SK-N-SH (cell line): ENCODE measurements at regions not wholly inside any gene's neighbourhood (a gene's known extent, or its start where the extent isn't known, plus 50 kb on each side); places are given as distances from the start of the nearest gene placed in this dataset.

ENCODE experiments used
- CTCF ChIA-PET: fragments of 300-600, 350-600 bp; formaldehyde crosslinking; extraction: SDS; loops from one replicate; lab custom pipeline; 2021; lab: Yijun Ruan, JAX
- POLR2A ChIA-PET: fragments of 350-600 bp; sonication (Branson Sonifier 250); formaldehyde crosslinking; extraction: SDS; loops from one replicate; lab custom pipeline; 2020; ENCODE audit warnings: antibody characterized with exemption, inconsistent platforms; lab: Yijun Ruan, JAX
- DNase-seq: peaks from one replicate; pipeline ENCODE4 v3.0.0; 2012
- H2AFZ ChIP-seq: fragments of 200-600 bp; sonication (generic); 2 replicates; pipeline ENCODE4 v1.8.1; 2016; ENCODE audit warnings: antibody characterized with exemption, mild to moderate bottlenecking, low read depth
- H3F3A ChIP-seq: fragments of 200-600 bp; sonication (generic); replicated peaks from 2 replicates; pipeline ENCODE3; 2016; ENCODE audit warnings: antibody characterized with exemption, mild to moderate bottlenecking; ENCODE audit not compliant: insufficient read depth
- H3K27ac ChIP-seq, 2 experiments: fragments of 200-500 bp in 1 of 2; fragments of 200-600 bp in 1 of 2; sonication (Bioruptor generic) in 1 of 2; sonication (generic), shearing (Covaris generic) in 1 of 2; 2 replicates each; pipeline versions ENCODE4 v1.5.1 to v1.6.1; 2014 to 2016; ENCODE audit warnings: low read depth in 2 of 2, inconsistent platforms in 1 of 2, low read length in 1 of 2, mild to moderate bottlenecking in 1 of 2, mixed read lengths in 1 of 2
- H3K27me3 ChIP-seq: fragments of 200-600 bp; sonication (generic), shearing (Covaris generic); 2 replicates; pipeline ENCODE4 v1.6.1; 2016; ENCODE audit warnings: mixed run types; ENCODE audit not compliant: insufficient read depth
- H3K36me3 ChIP-seq, 2 experiments: fragments of 200-500 bp in 1 of 2; fragments of 200-600 bp in 1 of 2; sonication (Bioruptor generic) in 1 of 2; sonication (generic) in 1 of 2; replicated peaks in 1 of 2; 2 replicates each; pipeline versions ENCODE3 to v1.5.1; 2014 to 2016; ENCODE audit warnings: low read length in 1 of 2, mild to moderate bottlenecking in 1 of 2; ENCODE audit not compliant: insufficient read depth in 2 of 2, control insufficient read depth in 1 of 2
- H3K4me1 ChIP-seq, 2 experiments: fragments of 200-500 bp in 1 of 2; fragments of 200-600 bp in 1 of 2; sonication (Bioruptor generic) in 1 of 2; sonication (generic), shearing (Covaris generic) in 1 of 2; 2 replicates each; pipeline versions ENCODE4 v1.5.1 to v1.6.1; 2014 to 2016; ENCODE audit warnings: low read depth in 1 of 2, low read length in 1 of 2, mixed run types in 1 of 2; ENCODE audit not compliant: insufficient read depth in 2 of 2, control insufficient read depth in 1 of 2
- H3K4me2 ChIP-seq: fragments of 200-600 bp; sonication (generic), shearing (Covaris generic); 2 replicates; pipeline ENCODE4 v1.6.1; 2017; ENCODE audit warnings: mixed run types
- H3K4me3 ChIP-seq, 2 experiments: fragments of 200-500 bp in 1 of 2; fragments of 200-600 bp in 1 of 2; sonication (Bioruptor generic) in 1 of 2; sonication (generic), shearing (Covaris generic) in 1 of 2; 2 replicates each; pipeline versions ENCODE4 v1.5.1 to v1.8.1; 2014 to 2016; ENCODE audit warnings: low read depth in 2 of 2, inconsistent platforms in 1 of 2, low read length in 1 of 2, mild to moderate bottlenecking in 1 of 2, mixed read lengths in 1 of 2, moderate library complexity in 1 of 2
- H3K79me2 ChIP-seq: fragments of 200-600 bp; sonication (generic); 2 replicates; pipeline ENCODE4 v1.8.1; 2017; ENCODE audit warnings: mild to moderate bottlenecking; ENCODE audit not compliant: insufficient read depth
- H3K9ac ChIP-seq: fragments of 200-600 bp; sonication (generic); 2 replicates; pipeline ENCODE4 v1.6.1; 2017; ENCODE audit warnings: mixed run types
- H3K9me2 ChIP-seq: fragments of 200-600 bp; sonication (generic); 2 replicates; pipeline ENCODE4 v1.6.1; 2017; ENCODE audit warnings: mixed run types
- H3K9me3 ChIP-seq: fragments of 200-600 bp; sonication (generic); 2 replicates; pipeline ENCODE4 v1.6.1; 2017; ENCODE audit warnings: mixed run types, mild to moderate bottlenecking, moderate library complexity
- H4K20me1 ChIP-seq: fragments of 200-600 bp; sonication (generic); 2 replicates; pipeline ENCODE4 v1.6.1; 2017; ENCODE audit warnings: mild to moderate bottlenecking, mixed run types; ENCODE audit not compliant: insufficient read depth
- FOXM1 ChIP-seq: IDR thresholded peaks from 2 replicates; pipeline ENCODE4 v1.4.0; 2012; ENCODE audit warnings: low read depth, mild to moderate bottlenecking
- IRF3 ChIP-seq: fragments of 150-350 bp; IDR thresholded peaks from 2 replicates; pipeline ENCODE4 v1.6.1; 2016; ENCODE audit warnings: mild to moderate bottlenecking, low read depth, low read length
- MEF2A ChIP-seq: IDR thresholded peaks from 2 replicates; pipeline ENCODE4 v1.4.0; 2012; ENCODE audit warnings: low read depth, borderline replicate concordance
- MXI1 ChIP-seq: IDR thresholded peaks from 2 replicates; pipeline ENCODE4 v1.6.1; 2012; ENCODE audit warnings: mild to moderate bottlenecking, low read depth, low read length, improper control_type of control experiment
- POLR2AphosphoS5 ChIP-seq: IDR thresholded peaks from 2 replicates; pipeline ENCODE4 v1.6.1; 2012; ENCODE audit warnings: low read depth, low read length
- REST ChIP-seq: IDR thresholded peaks from 2 replicates; pipeline ENCODE4 v1.6.1; 2012; ENCODE audit warnings: mild to moderate bottlenecking, low read depth, low read length, moderate library complexity
- RFX5 ChIP-seq: IDR thresholded peaks from 2 replicates; pipeline ENCODE4 v1.6.1; 2012; ENCODE audit warnings: mild to moderate bottlenecking, improper control_type of control experiment, low read length
- RXRA ChIP-seq: IDR thresholded peaks from 2 replicates; pipeline ENCODE4 v1.4.0; 2012; ENCODE audit warnings: low read depth, mild to moderate bottlenecking, borderline replicate concordance
- SIN3A ChIP-seq: IDR thresholded peaks from 2 replicates; pipeline ENCODE4 v1.6.1; 2012; ENCODE audit warnings: low read depth, mild to moderate bottlenecking, low read length, moderate library complexity, borderline replicate concordance
- SMC3 ChIP-seq: IDR thresholded peaks from 2 replicates; pipeline ENCODE4 v1.6.1; 2012; ENCODE audit warnings: low read depth, low read length, improper control_type of control experiment
- TCF12 ChIP-seq: IDR thresholded peaks from 2 replicates; pipeline ENCODE4 v1.4.0; 2012
- TEAD4 ChIP-seq: IDR thresholded peaks from 2 replicates; pipeline ENCODE4 v1.4.0; 2012; ENCODE audit warnings: mild to moderate bottlenecking, borderline replicate concordance; ENCODE audit not compliant: insufficient read depth
- USF2 ChIP-seq: fragments of 150-350 bp; IDR thresholded peaks from 2 replicates; pipeline ENCODE4 v1.6.1; 2017; ENCODE audit warnings: antibody characterized with exemption, low read length, low read depth, borderline replicate concordance
- YY1 ChIP-seq: IDR thresholded peaks from 2 replicates; pipeline ENCODE4 v1.4.0; 2012; ENCODE audit warnings: low read depth, mild to moderate bottlenecking
- ZBTB33 ChIP-seq: IDR thresholded peaks from 2 replicates; pipeline ENCODE4 v1.4.0; 2012; ENCODE audit warnings: low read depth, borderline replicate concordance
- WGBS: methylation state at CpG from one replicate; pipeline ENCODE4 v1.1.6; 2017; ENCODE audit warnings: low lambda C conversion rate; 5-methylcytosine and 5-hydroxymethylcytosine counted together

- Histone ChIP-seq H3K4me2 (no peak overlapping the region), H2AFZ (no peak overlapping the region), H3K9ac (no peak overlapping the region), H3K27ac (no peak overlapping the region), H3K4me1 (no peaks in the 10 kb centered on the region), H3K9me2 (no peaks in the 10 kb centered on the region), H3K36me3 (no peaks in the 10 kb centered on the region), H4K20me1 (no peaks in the 10 kb centered on the region), H3K9me3 (no peaks in the 10 kb centered on the region), H3F3A (no peaks in the 10 kb centered on the region), H3K27me3 (no peaks in the 10 kb centered on the region), H3K4me3 (no peak overlapping the region), H3K79me2 (no peaks in the 10 kb centered on the region)
- CTCF ChIA-PET, result no interaction called here
- DNase-seq, result no peak
- POLR2A ChIA-PET, result no interaction called here
- 76% methylated on average over 13 of the region's 15 CpGs for WGBS
- TF ChIP-seq SIN3A (no peak), RFX5 (no peak), TEAD4 (no peak), USF2 (no peak), REST (no peak)
Measured at GRCh38 chr12:107288414-107289127, 195.2 kb upstream of the CRY1 start.

GRCh38 chr12:107291018-107291417 lies 197.7 kb upstream of the CRY1 start:
- ChIA-PET CTCF (interaction anchor here (1.3 kb wide), 1 partner anchor 17 kb away, joined by 3 read pairs; no protein-coding TSS in a partner anchor), POLR2A (no interaction called here)
- WGBS, result 70% methylated on average over 7 of the region's 7 CpGs
- Histone ChIP-seq H2AFZ (no peak overlapping the region), H3K36me3 (no peaks in the 10 kb centered on the region), H3K4me2 (no peak overlapping the region), H3K27me3 (no peaks in the 10 kb centered on the region), H3F3A (no peaks in the 10 kb centered on the region), H3K4me1 (no peaks in the 10 kb centered on the region), H3K9me3 (no peaks in the 10 kb centered on the region), H3K27ac (no peak overlapping the region), H3K4me3 (no peak overlapping the region), H3K79me2 (no peaks in the 10 kb centered on the region), H3K9ac (no peak overlapping the region), H3K9me2 (no peaks in the 10 kb centered on the region), H4K20me1 (no peaks in the 10 kb centered on the region)
- no peak for DNase-seq
- TF ChIP-seq RXRA (no peak), SMC3 (no peak), TCF12 (no peak), FOXM1 (no peak), YY1 (no peak), REST (no peak), MXI1 (no peak), RFX5 (no peak), IRF3 (no peak), POLR2AphosphoS5 (no peak), ZBTB33 (no peak), MEF2A (no peak)
